T-helper 2 cell treated with Interferon-gamma antibody and Interleukin-4, amounts not matched to agents 5 μg/mL and 100 μg/mL, for 36 hours (primary cell): ENCODE measurements at regions not wholly inside any gene's neighbourhood (a gene's known extent, or its start where the extent isn't known, plus 50 kb on each side); places are given as distances from the start of the nearest gene placed in this dataset.

ENCODE experiments used
- DNase-seq: peaks from one replicate; pipeline ENCODE4 v3.0.0; 2021; ENCODE audit warnings: low spot score
- H3K27ac Mint-ChIP-seq: one replicate; pipeline ENCODE4 v1.8.0; 2021; ENCODE audit warnings: mild to moderate bottlenecking, mixed read lengths
- H3K27me3 Mint-ChIP-seq: one replicate; pipeline ENCODE4 v1.8.0; 2021; ENCODE audit warnings: low read depth, mixed read lengths
- H3K36me3 Mint-ChIP-seq: one replicate; pipeline ENCODE4 v1.8.0; 2021; ENCODE audit warnings: low read depth, mixed read lengths
- H3K4me1 Mint-ChIP-seq: one replicate; pipeline ENCODE4 v1.8.0; 2021; ENCODE audit warnings: low read depth, mixed read lengths
- H3K4me3 Mint-ChIP-seq: one replicate; pipeline ENCODE4 v1.8.0; 2022; ENCODE audit warnings: mild to moderate bottlenecking, moderate library complexity, mixed read lengths
- H3K9me3 Mint-ChIP-seq: one replicate; pipeline ENCODE4 v1.8.0; 2021; ENCODE audit warnings: mixed read lengths

- Mint-ChIP-seq H3K9me3 (no peaks in the 10 kb centered on the region), H3K27ac (no peak overlapping the region), H3K4me3 (no peak overlapping the region), H3K27me3 (peaks cover 8% of the 10 kb centered on the region), H3K36me3 (no peaks in the 10 kb centered on the region), H3K4me1 (no peaks in the 10 kb centered on the region)
- no peak for DNase-seq
These were observed 195.7 kb upstream of the TUT7 start for GRCh38 chr9:86549920-86550319.

- H3K9me3 Mint-ChIP-seq: no peaks in the 10 kb centered on the region
- H3K36me3 Mint-ChIP-seq: no peaks in the 10 kb centered on the region
- no peaks in the 10 kb centered on the region for H3K4me1 Mint-ChIP-seq
- no peak overlapping the region for H3K27ac Mint-ChIP-seq
- H3K4me3 Mint-ChIP-seq: no peak overlapping the region
- H3K27me3 Mint-ChIP-seq: peaks cover 8% of the 10 kb centered on the region
- no peak for DNase-seq
These were observed 195.2 kb upstream of the TUT7 start for GRCh38 chr9:86549401-86549811.

- no peak for DNase-seq
- Mint-ChIP-seq H3K27me3 (peaks cover 6% of the 10 kb centered on the region), H3K4me3 (no peak overlapping the region), H3K9me3 (no peaks in the 10 kb centered on the region), H3K4me1 (no peaks in the 10 kb centered on the region), H3K36me3 (no peaks in the 10 kb centered on the region), H3K27ac (no peak overlapping the region)
These were observed 194.0 kb upstream of the TUT7 start for GRCh38 chr9:86548220-86548619.

GRCh38 chr9:86547571-86547970, 193.4 kb upstream of the TUT7 start:
- H3K27ac Mint-ChIP-seq: no peak overlapping the region
- H3K36me3 Mint-ChIP-seq: no peaks in the 10 kb centered on the region
- no peak overlapping the region for H3K4me3 Mint-ChIP-seq
- no peaks in the 10 kb centered on the region for H3K4me1 Mint-ChIP-seq
- no peaks in the 10 kb centered on the region for H3K9me3 Mint-ChIP-seq
- DNase-seq: no peak
- peaks cover 4% of the 10 kb centered on the region for H3K27me3 Mint-ChIP-seq

GRCh38 chr9:86546712-86547111, 192.5 kb upstream of the TUT7 start:
- Mint-ChIP-seq H3K36me3 (no peaks in the 10 kb centered on the region), H3K9me3 (no peaks in the 10 kb centered on the region), H3K4me1 (no peaks in the 10 kb centered on the region), H3K4me3 (no peak overlapping the region), H3K27ac (no peak overlapping the region), H3K27me3 (peaks cover 4% of the 10 kb centered on the region)
- DNase-seq: no peak

GRCh38 chr9:86545090-86545489, 190.9 kb upstream of the TUT7 start:
- H3K9me3 Mint-ChIP-seq: no peaks in the 10 kb centered on the region
- H3K36me3 Mint-ChIP-seq: no peaks in the 10 kb centered on the region
- H3K27ac Mint-ChIP-seq: no peak overlapping the region
- H3K27me3 Mint-ChIP-seq: peaks cover under 1% of the 10 kb centered on the region
- no peak overlapping the region for H3K4me3 Mint-ChIP-seq
- DNase-seq: no peak
- H3K4me1 Mint-ChIP-seq: no peaks in the 10 kb centered on the region

- H3K9me3 Mint-ChIP-seq: no peaks in the 10 kb centered on the region
- no peak overlapping the region for H3K4me3 Mint-ChIP-seq
- no peak for DNase-seq
- no peaks in the 10 kb centered on the region for H3K36me3 Mint-ChIP-seq
- no peak overlapping the region for H3K27ac Mint-ChIP-seq
- no peaks in the 10 kb centered on the region for H3K27me3 Mint-ChIP-seq
- H3K4me1 Mint-ChIP-seq: no peaks in the 10 kb centered on the region
These were observed 186.9 kb upstream of the TUT7 start for GRCh38 chr9:86541014-86541570.

GRCh38 chr9:86535406-86535915, 181.3 kb upstream of the TUT7 start:
- H3K4me1 Mint-ChIP-seq: no peaks in the 10 kb centered on the region
- H3K4me3 Mint-ChIP-seq: no peak overlapping the region
- H3K9me3 Mint-ChIP-seq: no peaks in the 10 kb centered on the region
- H3K27me3 Mint-ChIP-seq: no peaks in the 10 kb centered on the region
- no peak for DNase-seq
- no peaks in the 10 kb centered on the region for H3K36me3 Mint-ChIP-seq
- H3K27ac Mint-ChIP-seq: no peak overlapping the region

GRCh38 chr9:86534572-86535258, 180.5 kb upstream of the TUT7 start:
- H3K36me3 Mint-ChIP-seq: no peaks in the 10 kb centered on the region
- no peak overlapping the region for H3K27ac Mint-ChIP-seq
- no peaks in the 10 kb centered on the region for H3K4me1 Mint-ChIP-seq
- DNase-seq: no peak
- H3K4me3 Mint-ChIP-seq: no peak overlapping the region
- H3K9me3 Mint-ChIP-seq: no peaks in the 10 kb centered on the region
- H3K27me3 Mint-ChIP-seq: no peaks in the 10 kb centered on the region

- Mint-ChIP-seq H3K4me3 (no peak overlapping the region), H3K4me1 (no peaks in the 10 kb centered on the region), H3K27ac (no peak overlapping the region), H3K36me3 (no peaks in the 10 kb centered on the region), H3K9me3 (no peaks in the 10 kb centered on the region), H3K27me3 (no peaks in the 10 kb centered on the region)
- no peak for DNase-seq
These were observed 177.9 kb upstream of the TUT7 start for GRCh38 chr9:86531971-86532640.

GRCh38 chr9:86531273-86531970, 177.2 kb upstream of the TUT7 start:
- no peak for DNase-seq
- Mint-ChIP-seq H3K27me3 (no peaks in the 10 kb centered on the region), H3K36me3 (no peaks in the 10 kb centered on the region), H3K4me1 (no peaks in the 10 kb centered on the region), H3K27ac (no peak overlapping the region), H3K4me3 (no peak overlapping the region), H3K9me3 (no peaks in the 10 kb centered on the region)

- no peak for DNase-seq
- Mint-ChIP-seq H3K4me1 (no peaks in the 10 kb centered on the region), H3K4me3 (no peak overlapping the region), H3K27me3 (no peaks in the 10 kb centered on the region), H3K36me3 (no peaks in the 10 kb centered on the region), H3K9me3 (no peaks in the 10 kb centered on the region), H3K27ac (no peak overlapping the region)
These were observed 175.5 kb upstream of the TUT7 start for GRCh38 chr9:86529496-86530275.

GRCh38 chr9:86526021-86526420, 171.8 kb upstream of the TUT7 start:
- DNase-seq: no peak
- no peaks in the 10 kb centered on the region for H3K4me1 Mint-ChIP-seq
- no peak overlapping the region for H3K4me3 Mint-ChIP-seq
- no peaks in the 10 kb centered on the region for H3K27me3 Mint-ChIP-seq
- no peaks in the 10 kb centered on the region for H3K9me3 Mint-ChIP-seq
- H3K27ac Mint-ChIP-seq: no peak overlapping the region
- no peaks in the 10 kb centered on the region for H3K36me3 Mint-ChIP-seq
